NCI-H510A treated with DMSO at 0.1 percent for 48 hours (cell line): ENCODE measurements at regions not wholly inside any gene's neighbourhood (a gene's known extent, or its start where the extent isn't known, plus 50 kb on each side); places are given as distances from the start of the nearest gene placed in this dataset.

Source experiments
- DNase-seq: peaks from one replicate; lab custom pipeline; 2025; lab: John Stamatoyannopoulos, UW

GRCh38 chr20:37598100-37598543, 70.4 kb upstream of the BLCAP start:
- no peak for DNase-seq

- DNase-seq = no peak
Measured at GRCh38 chr20:37596890-37597536, 69.3 kb upstream of the BLCAP start.

- DNase-seq = no peak
Measured at GRCh38 chr20:37596168-37596567, 68.5 kb upstream of the BLCAP start.

GRCh38 chr20:37593710-37594109, 66.0 kb upstream of the BLCAP start:
- no peak for DNase-seq

- no peak for DNase-seq
Measured at GRCh38 chr20:37590938-37591490, 63.3 kb upstream of the BLCAP start.

GRCh38 chr20:37586078-37586477, 58.4 kb upstream of the BLCAP start:
- no peak for DNase-seq

GRCh38 chr20:37584238-37584807, 56.6 kb upstream of the BLCAP start:
- DNase-seq = no peak

- DNase-seq = no peak
Measured at GRCh38 chr20:37581246-37581645, 53.6 kb upstream of the BLCAP start.

- no peak for DNase-seq
Measured at GRCh38 chr20:37580069-37580468, 52.4 kb upstream of the BLCAP start.

- no peak for DNase-seq
Measured at GRCh38 chr20:37579106-37579505, 51.4 kb upstream of the BLCAP start.

GRCh38 chr20:37577981-37578380, 50.3 kb upstream of the BLCAP start:
- DNase-seq = no peak
